GM19238 (cell line): ENCODE measurements at regions not wholly inside any gene's neighbourhood (a gene's known extent, or its start where the extent isn't known, plus 50 kb on each side); places are given as distances from the start of the nearest gene placed in this dataset.
"Not testable (repeated sequence)": the region's sequence is repeated elsewhere in the genome, so short reads cannot be mapped to it uniquely, and the experiment has no call there.

Source experiments
- DNase-seq: peaks from one replicate; pipeline ENCODE4 v3.0.0; 2011; ENCODE audit warnings: low spot score; ENCODE audit not compliant: insufficient read length

DNA sequence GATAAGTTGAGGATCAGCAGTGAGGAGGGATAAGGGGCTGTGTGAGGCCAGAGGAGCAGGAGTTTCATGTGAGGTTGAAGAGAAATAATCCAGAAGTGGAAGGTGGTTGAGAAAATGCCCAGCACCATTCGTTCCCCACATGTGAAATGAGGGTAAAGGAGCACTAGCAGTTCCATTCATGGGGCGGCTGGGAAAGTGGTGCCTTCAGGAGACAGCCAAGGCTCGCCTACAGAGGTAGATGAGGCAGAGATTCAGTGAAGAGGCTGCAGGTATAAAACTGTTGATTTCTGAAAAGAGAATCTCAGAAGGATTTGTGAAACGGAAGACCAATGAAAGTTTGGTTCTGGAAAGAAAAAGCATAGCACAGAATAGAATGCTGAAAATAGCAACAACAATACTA lies 272.6 kb downstream of the MSX2 start:
- DNase-seq: no peak

DNA sequence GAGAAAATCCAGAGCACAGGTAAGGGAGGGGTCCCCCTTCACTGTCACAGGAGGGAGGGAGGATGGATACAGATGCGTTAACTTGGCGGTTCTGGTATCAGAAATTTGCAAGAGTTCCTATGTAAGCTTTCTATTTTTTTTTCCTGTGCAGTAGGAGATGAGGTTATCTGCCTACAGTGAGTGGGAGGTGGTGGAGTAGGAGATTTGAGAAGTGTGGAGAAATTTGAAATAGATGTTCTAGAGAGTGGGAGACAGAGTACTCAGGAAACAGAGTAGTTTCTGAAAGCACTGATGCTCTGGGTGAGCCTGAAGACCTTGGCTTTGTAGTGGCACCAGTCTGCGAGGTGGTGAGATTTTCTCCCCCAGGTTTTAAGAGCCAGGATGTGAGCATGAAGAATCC lies 271.4 kb downstream of the MSX2 start:
- DNase-seq: no peak

DNA sequence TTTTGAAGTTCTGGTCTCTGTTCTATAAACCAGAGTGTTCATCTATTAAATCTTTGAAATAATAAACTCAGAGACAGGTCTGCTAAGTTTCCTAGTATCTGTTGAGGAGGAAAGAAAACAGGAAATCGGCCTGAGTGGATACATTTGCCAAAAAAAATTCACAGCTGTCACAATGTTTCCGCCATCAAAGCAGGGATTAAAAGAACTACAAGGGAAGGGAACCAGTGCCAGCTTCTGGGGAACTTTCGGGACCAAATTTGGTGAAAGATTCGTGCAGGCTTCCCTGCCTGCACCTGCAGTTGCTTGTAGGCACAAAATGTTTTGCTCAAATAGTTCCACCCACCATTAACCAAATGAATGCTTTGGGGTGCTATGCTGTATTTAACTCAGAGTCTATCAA lies 267.5 kb downstream of the MSX2 start:
- no peak for DNase-seq

DNA sequence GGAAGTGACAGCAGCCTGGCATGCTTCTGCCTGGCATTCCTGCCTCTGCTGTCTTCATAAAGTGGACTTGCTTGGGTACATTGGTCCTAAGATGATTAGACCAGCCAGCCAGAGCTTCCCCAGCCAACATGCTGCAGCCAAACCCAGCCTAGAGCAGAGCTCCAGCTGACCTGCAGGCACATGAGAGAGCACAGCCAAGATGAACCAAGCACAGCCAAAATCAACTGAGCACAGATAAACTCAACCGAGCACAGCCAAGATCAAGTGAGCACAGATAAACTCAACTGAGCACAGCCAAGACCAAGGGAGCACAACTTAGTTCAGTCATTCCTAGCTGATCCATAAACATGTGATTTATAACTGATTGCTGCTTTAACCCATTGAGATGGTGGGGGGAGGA lies 266.5 kb downstream of the MSX2 start:
- no peak for DNase-seq

DNA sequence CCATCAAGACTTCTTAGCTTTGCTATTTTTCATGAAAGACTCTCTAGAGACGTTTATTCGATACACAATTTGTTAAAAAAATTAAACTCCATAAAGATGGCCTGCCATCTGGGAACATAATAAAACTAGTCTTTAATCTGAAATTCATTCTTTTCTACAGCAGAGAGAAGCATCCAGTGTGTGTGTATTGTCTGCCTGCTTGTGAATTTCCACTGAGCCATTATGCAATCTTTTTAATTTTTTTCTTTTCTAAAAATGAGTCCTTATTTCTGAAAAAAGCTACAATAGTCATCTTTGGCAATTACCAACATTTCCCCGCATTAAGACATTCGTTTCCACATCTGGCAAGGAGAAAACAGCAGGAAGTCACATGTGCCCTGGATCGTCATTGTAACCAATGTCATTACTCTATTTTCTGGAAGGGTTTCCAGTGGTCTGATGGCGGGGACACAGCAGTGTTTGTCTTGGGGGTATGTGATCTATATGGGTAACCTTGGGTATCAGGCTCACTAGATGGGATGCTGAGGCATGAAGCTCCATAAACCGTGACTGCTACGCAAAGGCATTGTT lies 263.1 kb downstream of the MSX2 start:
- DNase-seq: no peak

DNA sequence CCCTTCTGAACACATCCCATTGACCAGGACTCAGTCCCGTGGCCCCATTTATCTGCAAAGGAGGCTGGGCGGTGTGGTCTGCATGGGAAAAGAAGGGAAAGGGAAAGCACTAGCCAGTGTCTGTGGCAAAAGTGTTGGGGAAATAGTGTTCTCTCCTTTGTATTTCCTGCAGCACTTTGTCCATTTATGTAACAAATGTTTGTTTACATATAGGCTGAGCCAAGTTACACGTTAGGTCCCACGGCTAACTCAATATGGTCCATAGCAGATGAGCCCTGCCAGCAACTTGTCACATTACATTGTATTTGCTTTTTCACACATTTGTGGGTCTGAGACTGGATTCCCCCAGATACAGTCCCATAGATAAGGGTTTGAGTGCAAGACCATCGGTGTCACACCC lies 260.5 kb downstream of the MSX2 start:
- no peak for DNase-seq

DNA sequence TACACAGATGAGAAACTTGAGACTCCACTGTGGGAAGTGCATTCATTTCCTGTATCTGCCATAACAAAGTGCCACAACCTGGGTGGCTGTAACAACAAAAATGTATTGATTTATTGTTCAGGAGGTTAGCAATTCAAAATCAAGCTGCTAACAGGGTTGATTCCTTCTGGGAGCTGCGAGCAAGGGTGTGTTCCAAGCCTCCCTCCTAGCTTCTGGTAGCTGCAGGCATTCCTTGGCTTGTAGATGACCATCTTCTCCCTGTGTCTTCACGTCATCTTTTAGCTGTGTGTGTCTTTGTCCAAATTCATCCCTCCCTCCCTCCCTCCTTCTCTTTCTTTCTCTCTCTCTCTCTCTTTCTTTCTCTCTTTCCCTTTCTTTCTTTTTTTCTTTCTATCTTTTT lies 258.1 kb downstream of the MSX2 start:
- DNase-seq: no peak

DNA sequence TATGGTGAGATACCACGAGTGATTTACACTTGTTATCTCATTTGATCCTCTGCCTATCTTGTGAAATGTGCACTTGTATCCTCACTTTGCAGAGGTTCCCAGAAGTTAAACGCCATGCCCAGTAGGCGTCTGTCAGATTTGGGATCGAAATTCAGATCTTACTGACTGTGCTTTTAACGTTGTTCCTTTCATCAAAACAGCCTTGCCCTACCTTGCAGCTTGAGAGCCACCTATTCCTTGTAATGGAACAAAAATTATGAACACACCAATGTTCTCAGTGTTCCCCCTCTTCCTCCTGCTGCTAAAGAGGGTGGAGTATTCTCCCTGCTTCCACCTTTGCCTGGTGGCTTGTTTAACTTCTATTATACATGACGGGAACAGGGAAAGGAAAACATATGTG lies 257.0 kb downstream of the MSX2 start:
- no peak for DNase-seq

DNA sequence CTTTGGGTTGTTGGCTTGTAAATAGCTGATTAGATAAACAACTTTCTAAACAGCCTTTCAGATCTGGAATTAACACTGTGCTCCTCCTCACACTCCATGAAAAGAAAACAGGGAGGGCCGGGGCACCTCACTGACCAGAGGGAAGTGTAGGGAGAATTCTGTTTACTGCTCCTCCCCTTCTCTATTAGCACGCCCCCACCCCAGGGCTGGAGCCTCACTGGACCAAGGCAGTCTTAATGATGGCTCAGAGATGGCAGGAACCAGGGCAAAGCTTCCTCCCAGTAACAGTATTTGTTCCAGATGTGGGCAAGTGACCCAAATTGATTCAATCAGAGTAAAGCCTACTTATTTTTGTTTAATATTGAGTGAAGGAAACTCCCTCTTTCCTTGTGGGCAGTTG lies 256.6 kb downstream of the MSX2 start:
- DNase-seq: no peak

DNA sequence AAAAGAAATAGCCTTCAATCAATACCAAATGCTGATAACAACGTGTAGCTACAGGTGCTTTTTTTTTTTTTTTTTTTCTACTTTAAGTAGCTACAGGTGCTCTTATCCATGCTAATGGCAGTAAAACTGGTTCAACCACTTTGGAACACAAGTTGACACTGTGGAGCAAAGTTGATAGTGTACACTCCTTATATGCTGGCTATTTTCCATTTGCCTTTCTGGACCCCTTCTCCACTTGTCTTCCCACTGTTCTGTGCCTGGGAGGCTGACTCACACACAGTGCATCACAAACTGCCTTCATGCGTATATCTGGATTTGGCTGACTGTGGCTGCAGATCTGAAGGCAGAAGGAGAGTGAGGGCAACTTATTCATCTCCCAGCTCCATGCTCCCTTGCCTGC lies 247.9 kb downstream of the MSX2 start:
- DNase-seq: no peak

DNA sequence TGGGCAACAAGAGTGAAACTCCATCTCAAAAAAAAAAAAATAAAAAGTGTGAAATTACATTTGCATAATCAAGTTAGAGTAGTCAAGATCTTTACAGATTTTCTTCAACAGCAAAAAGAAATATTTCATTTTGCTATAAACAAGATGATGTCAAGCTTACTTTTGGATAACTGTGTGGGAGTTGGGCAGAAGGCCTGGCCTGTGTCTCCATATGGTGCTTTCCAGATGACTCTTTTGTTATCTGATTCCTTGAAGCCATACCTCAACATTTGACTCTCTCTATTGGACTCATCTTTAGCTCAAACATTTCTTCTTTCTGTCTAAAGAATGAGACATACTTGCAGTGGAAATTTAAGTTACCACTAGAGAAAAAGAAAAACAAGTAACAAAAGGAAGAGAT lies 246.8 kb downstream of the MSX2 start:
- DNase-seq: no peak

DNA sequence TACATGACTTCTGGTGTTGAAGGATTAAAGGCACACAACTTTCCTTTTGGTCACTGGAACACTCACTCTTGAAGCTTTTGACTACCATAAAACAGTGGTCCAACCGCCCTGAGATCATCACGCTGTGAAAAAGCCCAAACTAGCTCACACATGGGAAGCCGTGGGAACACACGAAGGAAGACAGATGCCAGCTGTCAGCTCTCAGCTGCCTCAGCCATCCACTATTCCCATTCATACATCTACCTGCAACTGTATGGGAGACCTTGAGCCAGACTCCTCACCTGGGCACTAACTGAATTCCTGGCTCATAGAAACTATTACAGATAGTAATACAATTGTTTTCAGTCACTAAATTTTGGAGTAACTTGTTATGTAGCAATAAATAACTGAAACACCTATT lies 246.1 kb downstream of the MSX2 start:
- DNase-seq: no peak

DNA sequence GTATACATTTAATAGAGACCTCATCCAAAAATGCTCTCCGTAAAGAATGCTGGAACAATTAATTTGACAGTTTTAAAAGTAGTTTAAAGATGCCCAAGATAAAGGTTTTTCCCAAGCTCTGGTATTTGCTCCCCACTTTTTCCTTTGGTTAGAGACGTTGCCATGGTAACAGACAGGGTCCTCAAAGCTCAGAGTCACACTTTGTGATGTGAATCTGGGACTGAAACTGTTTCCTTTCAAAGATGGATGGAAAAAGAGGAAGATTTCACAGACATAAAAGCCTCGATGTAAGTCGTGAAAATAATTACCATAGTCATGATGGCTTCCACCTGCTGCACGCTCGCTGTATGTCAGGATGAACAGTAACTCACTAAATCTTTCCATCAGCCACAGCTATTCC lies 229.5 kb downstream of the MSX2 start:
- no peak for DNase-seq

DNA sequence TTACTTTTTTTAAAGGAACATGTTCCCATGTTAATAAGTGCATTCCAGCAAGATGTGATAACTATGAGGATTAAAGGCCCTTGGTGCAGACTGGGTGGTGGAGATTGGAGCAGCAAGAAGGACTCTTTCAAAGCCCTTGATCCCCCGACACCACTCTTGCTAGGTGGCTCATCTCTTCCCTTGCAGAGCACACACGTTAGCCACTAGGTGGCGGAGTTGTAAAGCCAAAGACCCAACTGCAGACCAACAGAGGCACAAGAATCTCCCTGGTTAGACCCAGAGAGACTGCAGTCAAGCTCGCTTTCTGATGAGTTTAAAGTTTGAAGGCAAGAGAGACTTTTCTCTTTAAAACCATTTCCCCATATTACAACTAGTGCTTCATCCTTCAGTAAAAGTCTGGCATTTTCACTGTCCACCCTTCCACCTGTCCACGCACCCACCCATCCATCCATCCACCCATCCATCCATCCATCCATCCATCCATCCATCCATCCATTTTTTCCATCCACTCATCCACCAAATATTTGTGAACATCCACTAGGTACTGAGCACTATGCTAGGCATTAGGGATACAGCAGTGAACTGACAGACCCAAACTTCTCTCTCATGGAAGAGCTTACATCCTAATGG lies 226.9 kb downstream of the MSX2 start:
- peak; percentile 55 for DNase-seq

DNA sequence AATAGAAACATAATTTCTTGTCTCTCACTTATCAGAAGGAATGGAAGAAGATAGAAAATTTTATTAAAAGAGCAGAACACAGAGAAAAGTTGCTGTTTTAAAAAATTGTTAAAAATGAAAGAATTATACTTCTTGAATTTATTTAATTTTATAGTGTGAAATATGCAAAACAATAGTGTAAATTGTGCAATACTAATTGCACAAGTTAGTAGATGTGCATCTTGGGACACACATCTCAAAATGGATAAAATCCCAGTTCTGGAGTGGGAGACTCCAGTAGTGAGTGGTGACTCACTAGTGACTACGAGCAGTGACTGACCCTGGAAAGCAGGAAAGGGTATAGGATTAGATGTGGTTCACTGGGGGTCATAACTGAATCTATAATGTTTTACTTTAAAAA lies 223.2 kb downstream of the MSX2 start:
- DNase-seq: no peak

DNA sequence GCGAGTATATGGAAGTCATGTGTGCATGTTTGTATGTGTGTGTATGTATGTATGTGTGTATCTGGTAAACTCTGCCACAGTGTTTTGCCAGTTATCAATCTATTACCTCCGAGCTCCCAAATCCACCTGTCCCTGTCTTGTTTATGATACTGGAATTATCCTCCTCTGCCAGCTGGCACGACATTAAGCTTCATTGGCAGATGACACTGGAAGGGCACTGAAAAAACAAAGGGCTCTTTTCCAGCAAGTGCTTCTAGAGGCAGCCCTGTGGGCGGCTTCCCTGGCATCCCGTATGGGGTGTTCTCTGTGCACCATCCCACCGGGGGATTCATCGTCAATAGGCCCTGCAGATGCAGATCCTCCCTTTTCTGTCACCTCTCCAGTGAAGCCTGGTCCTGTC lies 221.5 kb downstream of the MSX2 start:
- no peak for DNase-seq

DNA sequence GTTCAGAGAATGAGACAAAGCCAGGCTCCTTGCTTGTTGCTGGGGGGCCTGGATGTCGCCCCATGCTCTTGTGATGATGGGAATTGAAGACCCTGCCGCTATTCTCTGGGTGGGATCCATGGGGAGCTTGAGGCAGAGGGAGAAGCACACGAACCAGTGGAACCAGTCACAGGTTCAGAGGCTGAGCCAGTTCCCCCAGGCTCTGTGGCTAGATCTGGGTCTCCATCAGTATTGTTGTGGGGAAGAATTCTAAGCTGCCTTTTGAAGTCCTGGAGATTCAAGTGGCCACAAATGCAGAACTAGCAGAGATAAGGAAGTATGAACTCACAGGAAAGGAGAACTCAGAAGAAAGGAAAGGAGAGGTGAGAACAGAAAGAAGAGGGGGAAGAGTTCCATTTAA lies 219.4 kb downstream of the MSX2 start:
- no peak for DNase-seq

DNA sequence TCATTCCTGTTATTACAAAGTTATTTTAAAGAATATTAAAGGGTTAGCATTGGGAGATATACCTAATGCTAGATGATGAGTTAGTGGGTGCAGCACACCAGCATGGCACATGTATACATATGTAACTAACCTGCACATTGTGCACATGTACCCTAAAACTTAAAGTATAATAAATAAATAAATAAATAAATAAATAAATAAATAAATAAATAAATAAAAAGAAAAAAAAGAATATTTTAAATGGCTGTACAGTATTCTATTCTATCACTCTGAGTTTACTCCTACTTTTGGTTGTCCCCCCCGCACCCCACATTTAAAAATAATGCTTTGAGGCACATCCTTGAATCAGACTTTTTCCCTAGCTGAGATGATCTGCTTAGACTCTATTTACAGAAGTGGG lies 218.6 kb downstream of the MSX2 start:
- DNase-seq: not testable (repeated sequence)

DNA sequence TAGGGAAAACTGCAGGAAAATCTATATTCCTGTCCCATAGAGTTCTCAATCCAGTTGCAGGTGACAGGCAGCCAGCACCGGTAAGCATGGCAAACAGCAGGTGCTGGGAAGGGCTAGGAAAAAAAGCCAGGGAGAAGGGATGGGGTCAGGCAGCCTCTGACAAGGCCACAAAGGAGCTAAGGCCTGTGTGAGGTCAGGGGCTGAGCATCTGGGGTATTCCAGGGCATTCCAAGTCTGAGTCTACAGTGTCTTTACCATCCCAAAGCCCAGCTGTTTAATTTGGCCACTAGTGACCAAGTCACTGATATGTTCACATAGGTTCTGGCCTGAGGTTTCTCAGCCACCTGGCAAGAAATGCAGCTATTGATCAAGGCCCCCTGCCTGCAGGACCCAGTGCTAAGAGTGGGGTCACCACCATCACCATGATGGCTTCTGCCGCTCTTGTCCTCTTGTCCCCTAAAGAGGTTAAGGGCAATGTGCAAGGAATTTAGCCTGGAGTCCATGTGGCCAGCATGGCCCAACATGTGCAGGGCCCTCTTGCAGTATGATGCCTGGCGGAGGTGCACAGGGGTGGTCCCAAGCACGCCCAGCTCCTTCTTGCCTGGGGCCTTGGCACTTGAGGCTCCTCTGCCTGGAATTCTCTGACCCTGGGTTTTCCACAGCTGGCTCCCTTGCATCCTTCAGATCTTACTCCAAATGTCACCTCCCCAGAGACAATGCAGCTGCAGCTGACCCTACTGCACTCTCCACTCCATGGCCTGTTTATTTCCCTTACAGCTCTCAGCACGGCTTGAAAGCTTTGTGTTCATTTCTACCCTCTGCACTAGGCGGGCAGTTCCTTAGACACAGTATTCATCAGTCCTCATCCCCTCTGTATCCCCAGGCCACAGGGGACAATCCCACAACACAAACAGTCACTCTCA lies 213.1 kb downstream of the MSX2 start:
- no peak for DNase-seq

DNA sequence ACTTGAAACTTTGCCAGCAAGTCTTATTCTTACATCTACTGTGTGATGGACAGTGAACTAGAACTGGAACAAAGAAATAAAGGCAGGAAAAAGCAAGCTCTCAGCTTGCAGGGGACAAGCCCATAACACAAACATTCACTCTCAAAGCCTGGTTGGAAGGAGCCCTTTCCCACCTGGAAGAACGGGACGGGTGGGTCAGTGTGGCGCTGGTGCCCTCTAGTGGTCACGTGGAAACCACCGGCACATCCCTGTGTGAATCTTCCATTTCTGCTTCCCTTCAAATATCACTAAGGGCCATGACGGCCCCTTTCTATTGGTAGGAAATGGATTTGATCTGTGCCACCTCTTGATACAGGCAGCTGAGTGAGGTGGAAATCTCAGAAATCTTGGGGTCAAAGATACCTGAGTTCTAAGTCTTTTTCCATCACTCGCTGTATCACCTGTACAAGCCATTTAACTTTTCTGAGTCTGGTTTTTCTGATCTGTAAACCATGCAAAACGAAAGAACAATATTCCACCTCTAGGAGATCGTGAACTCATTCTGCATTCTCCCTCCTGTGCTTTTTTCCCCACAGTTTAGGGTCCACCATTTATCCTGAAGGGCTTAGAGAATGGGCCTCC lies 211.6 kb downstream of the MSX2 start:
- DNase-seq: peak; percentile 14

DNA sequence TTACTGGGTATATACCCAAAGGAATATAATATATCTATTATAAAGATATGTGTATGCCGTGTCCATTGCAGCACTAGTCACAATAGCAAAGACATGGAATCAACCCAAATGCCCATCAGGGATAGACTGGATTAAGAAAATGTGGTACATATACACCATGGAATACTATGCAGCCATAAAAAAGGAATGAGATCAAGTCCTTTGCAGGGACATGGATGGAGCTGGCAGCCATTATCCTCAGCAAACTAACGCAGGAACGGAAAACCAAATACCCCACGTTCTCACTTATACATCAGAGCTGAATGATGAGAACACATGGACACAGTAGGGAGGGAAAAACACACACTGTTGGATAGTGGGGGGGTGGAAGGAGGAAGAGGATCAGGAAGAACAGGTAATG lies 206.7 kb downstream of the MSX2 start:
- DNase-seq: not testable (repeated sequence)

DNA sequence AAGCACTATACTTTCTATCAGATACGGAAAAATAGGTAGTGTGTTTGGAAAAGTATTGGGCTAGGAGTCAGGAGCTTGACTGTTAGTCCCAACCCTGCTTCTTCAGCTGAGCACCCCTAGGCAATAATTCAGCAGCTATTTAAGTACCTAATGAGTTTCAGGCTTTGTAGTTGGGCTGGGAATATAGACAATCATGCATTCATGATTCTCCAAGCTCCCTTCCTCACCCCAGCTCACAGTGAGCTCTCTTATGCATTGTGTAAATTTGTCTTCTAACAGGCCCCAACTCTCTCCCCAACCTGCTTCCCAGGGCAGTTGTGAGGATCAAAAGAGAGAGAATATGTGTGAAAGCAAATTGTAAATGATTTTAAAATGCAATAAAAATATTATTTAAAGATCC lies 201.2 kb downstream of the MSX2 start:
- no peak for DNase-seq
